ENCODE measurements at regions not wholly inside any gene's neighbourhood (a gene's known extent, or its start where the extent isn't known, plus 50 kb on each side); places are given as distances from the start of the nearest gene placed in this dataset.

DNA sequence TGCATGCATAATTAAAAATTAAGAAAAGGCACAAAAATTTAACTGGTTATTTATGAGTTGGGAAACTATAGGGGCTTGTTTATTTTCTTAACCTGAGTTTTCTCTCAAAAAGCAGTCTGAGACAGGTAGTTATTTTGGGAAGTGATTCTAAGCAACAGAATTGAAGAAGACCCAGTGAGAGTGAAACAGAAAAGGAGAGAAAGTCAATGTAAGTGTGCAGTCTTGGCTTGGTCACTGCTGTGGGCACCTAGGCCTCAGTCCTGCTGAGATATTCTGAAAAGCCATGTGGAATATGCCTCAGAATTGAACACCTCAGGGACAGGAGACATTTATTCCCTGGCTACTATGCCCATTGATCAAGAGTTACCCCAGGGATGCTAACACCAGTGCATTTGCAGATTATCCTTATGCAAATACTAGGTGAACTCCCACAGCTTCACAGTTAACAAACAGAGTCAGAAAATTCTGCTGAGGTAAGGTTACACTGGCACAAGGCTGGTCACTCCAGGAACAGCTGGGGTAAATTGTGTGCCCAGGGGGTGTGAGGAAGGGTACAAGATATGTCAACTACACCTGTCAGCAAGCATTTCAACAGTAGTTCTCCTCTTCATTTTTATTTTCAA is 222.7 kb downstream of the EFHB start:
- no peak for TF ChIP-seq POLR2A (IDR thresholded peaks at IDR 0.05; ENCODE audit: low read depth)
- no peak for TF ChIP-seq EP300 (IDR thresholded peaks at IDR 0.05)
- TF ChIP-seq POLR2AphosphoS5 (IDR thresholded peaks at IDR 0.05) = no peak
- TF ChIP-seq, protein P1, sequence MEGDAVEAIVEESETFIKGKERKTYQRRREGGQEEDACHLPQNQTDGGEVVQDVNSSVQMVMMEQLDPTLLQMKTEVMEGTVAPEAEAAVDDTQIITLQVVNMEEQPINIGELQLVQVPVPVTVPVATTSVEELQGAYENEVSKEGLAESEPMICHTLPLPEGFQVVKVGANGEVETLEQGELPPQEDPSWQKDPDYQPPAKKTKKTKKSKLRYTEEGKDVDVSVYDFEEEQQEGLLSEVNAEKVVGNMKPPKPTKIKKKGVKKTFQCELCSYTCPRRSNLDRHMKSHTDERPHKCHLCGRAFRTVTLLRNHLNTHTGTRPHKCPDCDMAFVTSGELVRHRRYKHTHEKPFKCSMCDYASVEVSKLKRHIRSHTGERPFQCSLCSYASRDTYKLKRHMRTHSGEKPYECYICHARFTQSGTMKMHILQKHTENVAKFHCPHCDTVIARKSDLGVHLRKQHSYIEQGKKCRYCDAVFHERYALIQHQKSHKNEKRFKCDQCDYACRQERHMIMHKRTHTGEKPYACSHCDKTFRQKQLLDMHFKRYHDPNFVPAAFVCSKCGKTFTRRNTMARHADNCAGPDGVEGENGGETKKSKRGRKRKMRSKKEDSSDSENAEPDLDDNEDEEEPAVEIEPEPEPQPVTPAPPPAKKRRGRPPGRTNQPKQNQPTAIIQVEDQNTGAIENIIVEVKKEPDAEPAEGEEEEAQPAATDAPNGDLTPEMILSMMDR (IDR thresholded peaks at IDR 0.05) = no peak
- intact Hi-C loops (cut with DNase I) = no loop called here

DNA sequence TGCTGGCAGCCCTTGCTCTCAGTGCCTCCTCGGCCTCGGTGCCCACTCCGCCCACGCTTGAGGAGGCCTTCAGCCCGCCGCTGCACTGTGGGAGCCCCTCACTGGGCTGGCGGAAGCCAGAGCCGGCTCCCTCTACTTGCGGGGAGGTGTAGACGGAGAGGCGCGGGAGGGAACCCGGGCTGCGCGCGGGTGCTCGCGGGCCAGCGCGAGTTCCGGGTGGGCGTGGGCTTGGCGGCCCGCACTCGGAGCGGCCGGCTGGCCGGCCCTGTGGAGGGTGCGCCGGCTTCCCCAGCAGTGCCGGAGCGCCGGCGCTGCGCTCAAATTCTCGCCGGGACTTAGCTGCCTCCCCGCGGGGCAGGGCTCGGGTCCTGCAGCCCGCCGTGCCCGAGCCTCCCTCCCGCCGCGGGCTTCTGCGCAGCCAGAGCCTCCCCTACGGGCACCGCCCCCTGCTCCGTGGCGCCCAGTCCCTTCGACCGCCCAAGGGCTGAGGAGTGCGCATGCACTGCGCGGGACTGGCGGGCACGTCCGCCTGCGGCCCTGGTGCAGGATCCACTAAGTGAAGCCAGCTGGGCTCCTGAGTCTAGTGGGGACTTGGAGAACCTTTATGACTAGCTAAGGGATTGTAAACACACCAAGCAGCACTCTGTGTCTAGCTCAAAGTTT is 231.5 kb downstream of the EFHB start:
- H3K4me3 ChIP-seq = peak overlapping the region in 1 of 4 donors; percentile 28
- no peak for TF ChIP-seq POLR2A (IDR thresholded peaks at IDR 0.05; ENCODE audit: low read depth)
- TF ChIP-seq EP300 (IDR thresholded peaks at IDR 0.05) = no peak
- TF ChIP-seq, protein P1 (IDR thresholded peaks at IDR 0.05) = no peak
- TF ChIP-seq POLR2AphosphoS5 (IDR thresholded peaks at IDR 0.05) = no peak
- H3K27ac ChIP-seq (replicated peaks in 1 of 4) = no peak overlapping the region
- H3K4me1 ChIP-seq = peaks cover 0 to 8% (median 3%) of the 10 kb centered on the region in 4 donors
- 95% methylated on average over 58 of the region's 60 CpGs for whole genome bisulfite sequencing
- no peaks in the 10 kb centered on the region for H3K27me3 ChIP-seq
- no peak for DNase-seq (ENCODE audit: extremely low spot score)
- intact Hi-C loops (cut with DNase I) = no loop called here
- H3K36me3 ChIP-seq = no peaks in the 10 kb centered on the region
- H3K9me3 ChIP-seq = no peaks in the 10 kb centered on the region

More for the DNA sequence above, 222.7 kb downstream of the EFHB start:
- Histone ChIP-seq H3K9me3 (no peaks in the 10 kb centered on the region), H3K4me1 (no peaks in the 10 kb centered on the region), H3K27me3 (no peaks in the 10 kb centered on the region), H3K27ac (replicated peaks in 1 of 4) (no peak overlapping the region), H3K36me3 (no peaks in the 10 kb centered on the region), H3K4me3 (no peak overlapping the region)
- DNase-seq (ENCODE audit: extremely low spot score) = no peak

DNA sequence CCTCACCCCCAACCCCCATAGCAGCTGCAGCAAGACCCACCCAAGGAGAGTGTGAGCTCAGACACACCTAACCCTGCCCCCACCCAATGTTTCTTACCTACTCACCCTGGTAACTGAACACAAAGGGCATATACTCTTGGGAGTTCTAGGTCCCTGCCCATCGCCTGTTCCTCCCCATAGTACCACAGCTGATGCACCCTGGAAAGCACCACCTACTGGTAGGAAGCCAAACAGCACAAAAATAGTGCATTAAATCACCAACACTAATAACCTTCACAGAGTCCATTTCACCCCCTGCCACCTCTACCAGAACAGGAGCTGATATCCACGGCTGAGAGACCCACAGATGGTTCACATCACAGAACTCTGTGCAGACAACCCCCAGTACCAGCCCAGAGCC is 245.2 kb downstream of the EFHB start:
- peaks cover 0 to 11% (median 7%) of the 10 kb centered on the region in 4 donors for H3K9me3 ChIP-seq
- no peaks in the 10 kb centered on the region for H3K4me1 ChIP-seq
- intact Hi-C loops (cut with DNase I) = no loop called here
- DNase-seq (ENCODE audit: extremely low spot score) = no peak
- WGBS = 56% methylated on average over 2 of the region's 2 CpGs
- no peaks in the 10 kb centered on the region for H3K36me3 ChIP-seq
- H3K27me3 ChIP-seq = no peaks in the 10 kb centered on the region
- H3K4me3 ChIP-seq = no peak overlapping the region
- H3K27ac ChIP-seq (replicated peaks in 1 of 4) = no peak overlapping the region
- TF ChIP-seq EP300 (IDR thresholded peaks at IDR 0.05) (no peak), POLR2A (IDR thresholded peaks at IDR 0.05; ENCODE audit: low read depth) (no peak), POLR2AphosphoS5 (IDR thresholded peaks at IDR 0.05) (no peak)
- TF ChIP-seq, protein P1 (IDR thresholded peaks at IDR 0.05) = no peak

DNA sequence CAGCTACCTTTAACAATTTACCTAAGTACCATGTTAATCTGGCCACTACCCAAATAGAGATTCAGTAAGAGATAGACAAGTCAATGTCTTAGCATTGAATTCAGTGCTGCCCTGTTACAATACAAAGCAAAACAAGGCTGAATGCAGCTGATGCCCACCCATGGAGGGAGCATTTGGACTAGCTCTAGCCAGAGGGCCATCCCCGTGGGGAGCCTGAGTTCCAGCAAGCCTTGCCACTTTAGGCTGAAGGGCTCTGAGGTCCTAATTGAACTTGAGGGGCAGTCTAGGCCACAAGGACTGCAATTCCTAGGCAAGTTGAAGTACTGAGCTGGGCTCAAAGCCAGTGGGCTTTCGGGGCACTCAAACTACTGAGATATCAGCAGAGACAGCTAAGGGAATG is 265.9 kb downstream of the EFHB start:
- H3K4me3 ChIP-seq = no peak overlapping the region
- H3K4me1 ChIP-seq = no peaks in the 10 kb centered on the region
- no peaks in the 10 kb centered on the region for H3K36me3 ChIP-seq
- H3K27me3 ChIP-seq = no peaks in the 10 kb centered on the region
- no peak for TF ChIP-seq POLR2A (IDR thresholded peaks at IDR 0.05; ENCODE audit: low read depth)
- TF ChIP-seq EP300 (IDR thresholded peaks at IDR 0.05) = no peak
- TF ChIP-seq, protein P1 (IDR thresholded peaks at IDR 0.05) = no peak
- no peak for TF ChIP-seq POLR2AphosphoS5 (IDR thresholded peaks at IDR 0.05)
- H3K9me3 ChIP-seq = no peaks in the 10 kb centered on the region
- WGBS = 83% methylated on average over 1 of the region's 2 CpGs
- H3K27ac ChIP-seq (replicated peaks in 1 of 4) = no peak overlapping the region
- intact Hi-C loops (cut with DNase I) = no loop called here
- DNase-seq (ENCODE audit: extremely low spot score) = no peak
